Type B pancreatic cell (in vitro differentiated cells): ENCODE measurements at regions not wholly inside any gene's neighbourhood (a gene's known extent, or its start where the extent isn't known, plus 50 kb on each side); places are given as distances from the start of the nearest gene placed in this dataset.

Experiments
- DNase-seq: peaks from one replicate; pipeline ENCODE4 v3.0.0; 2021; ENCODE audit warnings: mixed read lengths; ENCODE audit not compliant: unreplicated experiment; ENCODE audit errors: extremely low spot score
- H3K27ac Mint-ChIP-seq: 2 replicates; pipeline ENCODE4 v1.8.0; 2021; ENCODE audit warnings: mild to moderate bottlenecking, mixed read lengths
- H3K27me3 Mint-ChIP-seq: 2 replicates; pipeline ENCODE4 v1.8.0; 2021; ENCODE audit warnings: mixed read lengths
- H3K36me3 Mint-ChIP-seq: 2 replicates; pipeline ENCODE4 v1.8.0; 2021; ENCODE audit warnings: mixed read lengths
- H3K4me1 Mint-ChIP-seq: one replicate; pipeline ENCODE4 v1.8.0; 2021; ENCODE audit warnings: mixed read lengths; ENCODE audit not compliant: unreplicated experiment
- H3K4me3 Mint-ChIP-seq: 2 replicates; pipeline ENCODE4 v1.8.0; 2021; ENCODE audit warnings: mild to moderate bottlenecking, mixed read lengths
- H3K9me3 Mint-ChIP-seq: 2 replicates; pipeline ENCODE4 v1.8.0; 2021; ENCODE audit warnings: mixed read lengths
- CTCF ChIP-seq: fragments of 200-600 bp; sonication (generic); conservative IDR thresholded peaks from 2 replicates; pipeline ENCODE4 v1.5.0; 2021; ENCODE audit warnings: antibody characterized with exemption, mild to moderate bottlenecking

- H3K27ac Mint-ChIP-seq: no peak overlapping the region
Measured at GRCh38 chr5:51821697-51822096, 438.4 kb downstream of the ISL1 start.

DNA sequence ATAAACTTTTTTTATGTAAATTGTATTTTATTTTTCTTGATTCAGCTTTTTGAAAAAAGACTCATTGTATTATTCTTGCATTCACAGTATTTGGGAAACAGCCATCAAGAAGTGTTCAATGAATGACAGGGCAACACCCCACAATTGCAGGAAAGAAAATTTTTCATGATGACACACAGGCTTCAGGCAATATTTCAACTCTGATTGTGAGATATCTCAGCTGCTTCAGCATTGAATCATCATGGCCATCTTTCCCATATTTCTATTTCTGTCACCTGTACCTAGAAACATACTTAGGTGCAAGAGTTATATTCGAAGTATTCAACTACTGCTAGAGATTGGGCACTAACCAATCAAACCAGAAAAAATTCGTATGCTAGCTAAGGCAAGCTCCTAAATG, 446.0 kb downstream of the ISL1 start:
- H3K36me3 Mint-ChIP-seq: no peaks in the 10 kb centered on the region
- no peak for TF ChIP-seq CTCF
- no peak for DNase-seq
- H3K27me3 Mint-ChIP-seq: no peaks in the 10 kb centered on the region
- no peak overlapping the region for H3K4me3 Mint-ChIP-seq
- no peak overlapping the region for H3K27ac Mint-ChIP-seq
- peaks cover 4% of the 10 kb centered on the region for H3K4me1 Mint-ChIP-seq
- peaks cover 3% of the 10 kb centered on the region for H3K9me3 Mint-ChIP-seq

More at GRCh38 chr5:51821697-51822096, 438.4 kb downstream of the ISL1 start:
- H3K27me3 Mint-ChIP-seq: no peaks in the 10 kb centered on the region
- H3K36me3 Mint-ChIP-seq: no peaks in the 10 kb centered on the region
- no peak for DNase-seq
- TF ChIP-seq CTCF: no peak
- H3K4me3 Mint-ChIP-seq: no peak overlapping the region
- no peaks in the 10 kb centered on the region for H3K4me1 Mint-ChIP-seq
- no peaks in the 10 kb centered on the region for H3K9me3 Mint-ChIP-seq

DNA sequence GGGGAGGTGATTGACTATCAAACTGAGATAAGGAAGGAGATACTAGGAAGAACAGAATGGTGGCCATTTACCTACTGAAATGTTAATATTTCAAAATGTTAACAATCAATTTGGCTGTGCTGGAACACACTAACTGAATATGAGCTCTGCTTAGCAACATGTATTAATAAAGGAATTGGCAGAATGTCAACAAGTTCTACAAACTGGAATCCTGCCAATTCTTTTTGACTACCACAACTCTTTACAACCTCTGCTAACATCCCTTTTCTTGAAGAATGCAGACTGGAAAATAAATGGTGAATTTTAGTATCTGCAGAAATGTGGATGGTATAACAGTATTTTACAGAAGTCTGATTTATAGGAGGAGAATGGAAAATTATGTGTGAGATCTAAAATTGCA, 446.4 kb downstream of the ISL1 start:
- no peak overlapping the region for H3K27ac Mint-ChIP-seq
- no peak overlapping the region for H3K4me3 Mint-ChIP-seq
- peaks cover 4% of the 10 kb centered on the region for H3K4me1 Mint-ChIP-seq
- peaks cover 3% of the 10 kb centered on the region for H3K9me3 Mint-ChIP-seq
- no peak for TF ChIP-seq CTCF
- DNase-seq: no peak
- no peaks in the 10 kb centered on the region for H3K36me3 Mint-ChIP-seq
- H3K27me3 Mint-ChIP-seq: no peaks in the 10 kb centered on the region

DNA sequence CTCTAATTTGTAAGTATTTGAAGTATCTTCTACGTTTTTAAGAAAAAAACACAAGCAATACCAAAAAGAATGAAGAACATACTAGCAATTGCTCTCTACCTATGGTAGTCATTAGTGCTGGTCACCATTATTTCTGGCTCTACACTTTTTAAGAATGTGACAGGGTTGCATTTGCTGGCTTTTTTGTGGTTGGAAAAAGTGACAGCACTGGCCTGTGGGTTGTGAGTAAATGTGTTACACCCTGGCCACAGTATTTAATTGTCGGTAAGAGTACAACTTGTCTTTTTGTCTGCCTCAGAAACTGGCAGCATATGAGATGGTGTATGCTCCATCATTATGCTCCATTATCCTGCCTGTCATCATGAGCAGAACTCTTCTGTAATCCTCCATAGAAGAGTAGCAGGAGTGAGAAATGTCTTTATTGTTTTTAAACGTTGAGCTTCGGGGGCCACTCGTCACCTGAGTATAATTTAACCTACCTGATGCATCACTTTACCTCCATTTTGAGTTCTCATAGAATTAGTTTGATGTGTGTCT, 449.8 kb downstream of the ISL1 start:
- Mint-ChIP-seq H3K4me1 (peaks cover 4% of the 10 kb centered on the region), H3K4me3 (no peak overlapping the region), H3K27me3 (no peaks in the 10 kb centered on the region), H3K36me3 (no peaks in the 10 kb centered on the region), H3K9me3 (peaks cover 3% of the 10 kb centered on the region), H3K27ac (no peak overlapping the region)
- TF ChIP-seq CTCF: no peak
- no peak for DNase-seq

- no peak overlapping the region for H3K27ac Mint-ChIP-seq
- H3K36me3 Mint-ChIP-seq: no peaks in the 10 kb centered on the region
- no peak overlapping the region for H3K4me3 Mint-ChIP-seq
- H3K4me1 Mint-ChIP-seq: peaks cover 9% of the 10 kb centered on the region
- no peaks in the 10 kb centered on the region for H3K9me3 Mint-ChIP-seq
- no peak for DNase-seq
- no peaks in the 10 kb centered on the region for H3K27me3 Mint-ChIP-seq
- TF ChIP-seq CTCF: no peak
Measured at GRCh38 chr5:51838459-51838858, 455.2 kb downstream of the ISL1 start.

GRCh38 chr5:51843893-51844292, 460.6 kb downstream of the ISL1 start:
- H3K4me3 Mint-ChIP-seq: no peak overlapping the region
- no peak for DNase-seq
- no peaks in the 10 kb centered on the region for H3K36me3 Mint-ChIP-seq
- H3K4me1 Mint-ChIP-seq: peaks cover 1% of the 10 kb centered on the region
- H3K27ac Mint-ChIP-seq: no peak overlapping the region
- no peaks in the 10 kb centered on the region for H3K9me3 Mint-ChIP-seq
- no peak for TF ChIP-seq CTCF
- no peaks in the 10 kb centered on the region for H3K27me3 Mint-ChIP-seq
